GM21367 (cell line): ENCODE measurements at regions not wholly inside any gene's neighbourhood (a gene's known extent, or its start where the extent isn't known, plus 50 kb on each side); places are given as distances from the start of the nearest gene placed in this dataset.
"Not testable (repeated sequence)": the region's sequence is repeated elsewhere in the genome, so short reads cannot be mapped to it uniquely, and the experiment has no call there.

Source experiments
- ATAC-seq: cut with Tn5 transposase; IDR thresholded peaks from one replicate; pipeline ENCODE4 v1.9.1; 2021; ENCODE audit not compliant: unreplicated experiment

DNA sequence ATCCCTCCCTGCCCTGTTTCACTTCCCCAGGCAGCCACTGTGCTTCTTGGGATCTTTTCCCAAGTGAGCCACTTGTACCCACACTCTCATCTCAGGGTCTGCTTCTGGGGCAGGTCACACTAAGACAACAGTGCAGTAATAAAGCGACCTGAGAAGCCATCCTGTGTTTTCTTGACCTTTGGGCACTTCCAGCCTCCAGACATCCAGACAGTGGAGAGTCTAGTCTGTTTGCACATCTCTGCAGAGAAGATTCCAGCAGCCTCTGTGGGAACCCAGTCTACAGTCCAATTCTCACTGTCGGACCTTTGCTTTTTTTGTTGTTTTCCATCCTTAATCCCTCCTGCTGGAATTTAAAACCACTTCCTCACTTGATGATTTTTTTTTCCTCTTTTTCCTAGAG lies 50.3 kb upstream of the ATP6AP2 start:
- no peak for ATAC-seq

- ATAC-seq, result no peak
Measured at GRCh38 chrX:40527543-40527942, 53.2 kb upstream of the ATP6AP2 start.

DNA sequence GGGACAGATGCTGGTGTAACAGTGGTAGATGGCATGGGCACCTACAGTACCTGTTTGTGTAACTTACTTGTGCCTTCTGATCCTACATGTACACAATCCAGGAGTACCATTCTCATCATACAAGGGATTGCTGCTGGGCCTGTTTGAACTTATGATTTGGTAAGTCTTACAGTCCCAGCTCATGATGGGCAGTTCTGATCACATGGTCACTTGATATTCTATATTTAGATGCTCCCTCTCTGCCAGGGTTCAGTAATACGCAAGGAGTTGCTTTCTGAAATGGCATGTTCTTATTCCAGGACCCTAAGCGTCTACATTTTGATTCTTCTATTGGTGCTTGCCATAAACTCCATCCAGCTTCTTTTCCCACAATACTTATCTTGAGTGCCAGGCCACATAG lies 54.4 kb upstream of the ATP6AP2 start:
- no peak for ATAC-seq

- ATAC-seq, result not testable (repeated sequence)
Measured at GRCh38 chrX:40525901-40526300, 54.9 kb upstream of the ATP6AP2 start.

GRCh38 chrX:40524423-40524822 lies 56.3 kb upstream of the ATP6AP2 start:
- no peak for ATAC-seq

DNA sequence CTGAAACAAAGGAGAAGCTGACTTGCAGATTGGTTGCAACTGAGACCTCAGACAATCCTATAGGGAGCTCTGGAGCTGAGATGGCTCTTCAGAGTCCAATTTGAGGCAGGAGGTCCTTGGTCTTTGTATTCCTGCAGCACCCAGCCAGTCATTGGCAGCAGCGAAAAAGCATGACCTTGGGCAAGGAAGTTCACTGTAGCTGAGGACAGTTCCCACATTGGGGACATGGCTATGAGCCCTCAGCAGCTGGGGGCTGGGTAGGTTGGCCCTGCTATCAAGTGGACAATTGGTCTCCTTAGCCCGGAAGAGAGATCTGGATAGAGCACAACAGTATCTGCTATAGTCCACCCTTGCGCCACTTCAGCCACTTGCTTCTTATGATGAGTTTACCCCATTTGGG lies 56.9 kb upstream of the ATP6AP2 start:
- no peak for ATAC-seq

DNA sequence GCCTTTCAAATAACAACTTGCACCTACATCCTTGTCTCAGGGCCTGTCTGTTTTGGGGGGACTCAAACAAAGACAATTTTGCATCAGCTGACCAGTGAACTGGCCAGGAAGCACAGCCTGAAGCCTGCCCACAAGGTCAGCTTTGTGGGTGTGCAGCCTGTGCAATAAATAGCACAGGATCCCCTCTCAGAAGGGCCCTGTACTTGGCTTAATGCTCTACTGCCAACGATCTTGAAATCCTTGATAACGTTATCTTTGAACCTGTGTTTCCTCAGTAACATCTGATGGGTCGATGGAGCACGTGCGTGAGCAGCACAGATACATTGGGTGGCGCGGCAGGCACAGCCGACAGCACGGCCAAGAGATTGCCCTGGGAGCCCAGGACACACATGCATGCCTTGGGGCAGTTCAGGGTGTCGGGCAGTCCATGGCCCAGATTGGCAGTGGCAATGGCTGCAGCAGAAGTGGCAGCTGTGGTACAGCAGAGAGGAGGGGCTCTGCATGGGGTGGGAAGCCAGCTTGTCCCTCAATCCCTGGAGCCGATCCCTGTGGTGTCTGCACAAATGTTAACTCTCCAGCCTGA lies 58.8 kb upstream of the ATP6AP2 start:
- no peak for ATAC-seq

- ATAC-seq, result no peak
Measured at GRCh38 chrX:40514376-40514775, 66.4 kb upstream of the ATP6AP2 start.

GRCh38 chrX:40513835-40514234 lies 66.9 kb upstream of the ATP6AP2 start:
- no peak for ATAC-seq

DNA sequence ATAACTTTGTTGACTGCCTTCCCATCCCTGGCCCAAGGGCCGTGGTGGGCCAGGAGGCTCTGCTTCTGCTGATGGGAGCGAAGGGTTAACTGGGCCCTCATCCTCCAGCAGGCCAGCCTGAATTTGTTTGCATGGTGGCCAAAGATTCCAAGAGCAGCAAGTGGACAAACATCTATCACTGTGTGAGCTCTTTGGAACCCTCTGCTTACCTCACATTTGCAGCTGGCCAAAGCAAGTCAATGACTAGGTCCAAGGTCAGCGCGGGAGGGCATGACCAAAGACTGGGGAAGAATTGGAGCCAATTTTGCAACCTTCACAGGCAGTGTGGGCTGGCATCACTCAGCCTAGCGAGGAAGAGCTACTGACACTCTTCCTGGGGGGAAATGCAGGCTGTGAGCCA lies 67.8 kb upstream of the ATP6AP2 start:
- no peak for ATAC-seq

DNA sequence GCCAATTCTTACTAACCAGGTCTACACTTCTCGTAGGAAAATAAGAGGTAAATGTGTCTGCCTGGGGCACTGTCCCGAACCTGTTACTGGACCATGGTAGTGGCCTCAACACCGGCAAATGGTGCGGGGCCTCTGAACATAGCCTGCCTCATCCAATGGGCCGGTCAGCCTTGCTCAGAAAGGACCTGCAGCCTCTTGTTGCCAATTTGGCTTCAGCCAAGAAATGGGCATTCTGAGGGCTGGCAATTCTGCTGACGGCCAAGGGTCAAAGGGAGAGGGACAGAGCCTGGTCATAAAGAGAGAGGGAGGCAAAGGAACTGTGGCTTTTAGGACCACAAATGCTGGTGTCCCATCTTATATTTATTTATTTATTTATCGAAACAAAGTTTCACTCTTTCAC lies 69.5 kb upstream of the ATP6AP2 start:
- no peak for ATAC-seq

DNA sequence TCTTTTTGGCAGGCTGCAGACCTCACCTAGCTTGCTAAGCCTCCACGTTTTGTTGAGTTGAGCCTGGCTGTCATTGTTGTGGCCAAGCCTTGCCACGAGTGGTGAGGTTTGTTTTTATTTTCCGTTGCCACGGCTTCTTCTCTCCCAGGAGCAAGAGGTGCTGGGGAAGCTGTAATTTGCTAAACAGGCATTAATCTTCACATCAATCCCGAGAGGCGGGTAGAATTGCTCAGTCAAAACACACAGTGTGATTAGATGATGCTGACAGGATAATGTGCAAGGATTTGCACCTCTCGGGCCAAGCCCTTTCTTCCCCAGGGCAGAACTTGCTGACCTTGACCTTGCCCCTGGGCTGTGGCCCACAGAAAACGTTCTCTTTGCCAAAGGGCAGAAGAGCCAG lies 72.2 kb upstream of the ATP6AP2 start:
- ATAC-seq, result no peak

- no peak for ATAC-seq
Measured at GRCh38 chrX:40506201-40506985, 74.4 kb upstream of the ATP6AP2 start.

DNA sequence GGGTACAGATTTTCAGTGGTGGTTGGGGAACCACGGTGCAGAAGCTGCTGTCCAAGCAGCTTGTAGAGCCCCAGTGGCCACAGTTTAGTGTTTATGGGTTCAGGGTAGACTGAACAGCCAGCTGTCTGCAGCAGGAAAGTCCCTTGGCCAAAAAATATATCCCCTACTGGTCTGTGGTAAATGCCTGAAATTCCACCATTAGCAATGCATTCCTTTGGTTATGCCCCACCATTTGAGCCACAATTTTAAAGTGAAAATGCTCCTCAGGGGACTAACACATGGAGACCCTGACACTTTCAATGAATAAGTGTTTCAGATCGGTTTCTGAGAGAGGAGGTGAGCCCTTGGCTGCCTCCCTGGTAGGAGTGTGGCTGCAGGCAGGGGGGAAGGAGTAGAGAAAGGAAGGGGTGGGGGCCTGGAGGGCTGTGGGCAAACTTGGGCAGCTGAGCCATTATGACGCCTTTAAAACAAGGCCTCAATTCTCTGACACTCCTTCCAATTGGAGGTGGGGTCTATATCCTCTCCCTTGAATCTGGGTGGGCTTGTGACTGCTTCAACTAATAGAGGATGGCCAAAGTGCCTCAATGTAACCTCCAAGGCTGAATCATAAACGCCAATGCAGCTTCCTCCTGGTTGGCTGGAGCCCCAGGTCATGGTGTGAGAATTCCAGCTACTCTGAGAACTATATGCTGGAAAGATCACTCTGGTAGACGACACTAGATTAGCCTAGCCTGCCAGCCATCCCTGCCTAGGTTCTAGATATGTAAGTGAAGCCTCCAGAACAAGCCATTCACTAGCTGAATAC lies 75.8 kb upstream of the ATP6AP2 start:
- no peak for ATAC-seq

DNA sequence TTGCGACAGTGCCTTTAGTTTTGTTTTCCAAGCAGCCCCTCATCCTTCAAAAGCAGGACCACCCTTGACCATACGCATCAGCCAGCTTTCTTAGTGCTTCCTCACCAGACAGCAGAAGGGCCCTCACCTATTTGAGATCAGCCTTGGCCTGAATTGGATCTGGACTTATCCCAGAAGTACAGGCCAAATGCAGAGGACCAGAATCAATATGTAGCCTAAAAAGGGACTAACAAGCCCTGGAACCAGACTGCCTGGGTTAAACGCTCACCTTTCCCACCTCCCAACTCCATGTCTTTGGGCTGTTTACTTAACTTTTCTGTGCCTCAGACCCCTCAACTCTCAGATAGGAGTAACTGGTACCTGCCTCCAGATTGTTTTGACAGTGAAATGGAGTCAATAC lies 77.7 kb upstream of the ATP6AP2 start:
- ATAC-seq, result no peak

- no peak for ATAC-seq
Measured at GRCh38 chrX:40502688-40503087, 78.1 kb upstream of the ATP6AP2 start.

DNA sequence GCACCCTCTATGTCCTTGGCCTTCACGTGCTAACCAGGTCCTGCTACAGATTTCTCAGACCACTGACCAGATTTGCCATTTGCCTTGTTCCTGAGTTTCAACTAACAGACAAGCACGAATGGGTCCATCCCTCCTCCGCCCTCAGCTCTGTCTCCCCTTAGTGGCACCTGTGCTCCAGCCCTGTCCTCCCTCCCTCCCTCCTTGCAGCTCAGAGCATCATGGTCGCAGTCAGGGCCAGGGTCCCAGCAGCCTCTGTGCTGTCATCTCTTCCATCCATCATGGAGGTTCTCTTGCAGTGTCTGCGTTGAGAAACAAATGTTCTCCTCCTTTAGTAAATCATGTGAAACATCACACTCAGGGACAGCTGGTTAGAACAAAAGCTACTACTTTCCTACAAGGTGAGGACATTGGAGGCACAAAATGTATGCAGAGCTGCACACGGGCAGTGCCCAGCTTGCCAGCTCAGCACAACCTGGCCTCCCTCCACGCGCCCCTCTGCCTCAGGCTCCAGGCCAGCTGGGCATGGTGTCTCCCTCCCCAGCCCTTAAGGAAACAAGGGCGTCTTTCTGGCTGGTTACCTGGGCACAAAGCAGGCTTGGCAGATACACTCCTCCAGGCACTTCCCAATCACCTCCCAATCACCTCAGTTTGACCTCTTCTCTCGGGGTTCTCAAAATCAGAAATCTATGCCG lies 79.5 kb upstream of the ATP6AP2 start:
- ATAC-seq, result no peak

DNA sequence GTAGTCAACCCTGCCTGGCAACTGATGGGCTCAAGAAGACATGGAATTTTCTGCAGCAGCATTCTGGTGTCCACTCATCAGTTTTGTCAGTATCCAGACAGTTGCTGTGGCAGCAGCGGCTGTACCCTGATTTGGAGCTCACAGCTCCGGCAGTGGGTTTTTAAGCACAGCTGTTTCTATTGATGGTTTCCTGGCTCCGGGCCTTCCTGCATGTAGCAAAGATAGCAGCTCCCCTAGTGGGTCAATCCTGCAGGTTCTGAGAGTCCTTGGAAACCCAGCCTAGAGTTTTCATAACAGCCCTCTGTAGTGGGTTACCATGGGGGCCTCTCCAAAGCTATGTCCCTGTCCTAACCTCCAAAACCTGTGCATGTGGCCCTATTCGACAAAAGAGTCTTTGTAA lies 84.0 kb upstream of the ATP6AP2 start:
- ATAC-seq, result no peak

DNA sequence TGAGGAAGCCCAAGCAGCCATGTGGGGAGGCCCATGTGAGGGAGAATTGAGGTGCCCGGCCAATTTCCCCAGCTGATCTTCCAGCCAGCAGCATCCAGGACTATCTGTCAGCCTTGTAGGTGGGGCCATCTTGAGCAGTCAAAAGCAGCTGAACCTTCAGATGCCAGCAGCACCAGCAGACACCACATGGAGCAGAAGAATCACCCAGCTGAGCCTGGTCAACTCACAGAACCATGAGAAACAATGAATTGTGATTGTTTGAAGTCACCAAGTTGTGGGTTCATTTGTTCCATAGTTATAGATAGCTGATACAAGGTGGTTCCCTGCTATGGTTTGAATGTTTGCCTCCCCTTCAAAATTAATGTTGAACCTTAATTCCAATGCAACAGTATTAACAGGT lies 85.1 kb upstream of the ATP6AP2 start:
- ATAC-seq, result no peak

- ATAC-seq, result no peak
Measured at GRCh38 chrX:40494005-40494404, 86.8 kb upstream of the ATP6AP2 start.

- no peak for ATAC-seq
Measured at GRCh38 chrX:40488296-40488695, 92.5 kb upstream of the ATP6AP2 start.

- ATAC-seq, result no peak
Measured at GRCh38 chrX:40485973-40486372, 94.8 kb upstream of the ATP6AP2 start.
